Activated naive CD4-positive, alpha-beta T cell treated with anti-CD3 and anti-CD28 coated beads, Interleukin-2, amount 50 U/mL, for 24 hours (primary cell): ENCODE measurements at regions not wholly inside any gene's neighbourhood (a gene's known extent, or its start where the extent isn't known, plus 50 kb on each side); places are given as distances from the start of the nearest gene placed in this dataset.

Experiments used
- H3K27ac Mint-ChIP-seq: one replicate; pipeline ENCODE4 v1.8.0; 2021; ENCODE audit warnings: mild to moderate bottlenecking, mixed read lengths
- H3K27me3 Mint-ChIP-seq: one replicate; pipeline ENCODE4 v1.8.0; 2021; ENCODE audit warnings: mixed read lengths
- H3K36me3 Mint-ChIP-seq: one replicate; pipeline ENCODE4 v1.8.0; 2021; ENCODE audit warnings: mixed read lengths
- H3K4me1 Mint-ChIP-seq: one replicate; pipeline ENCODE4 v1.8.0; 2021; ENCODE audit warnings: mixed read lengths
- H3K4me3 Mint-ChIP-seq: one replicate; pipeline ENCODE4 v1.8.0; 2021; ENCODE audit warnings: mild to moderate bottlenecking, mixed read lengths
- H3K9me3 Mint-ChIP-seq: one replicate; pipeline ENCODE4 v1.8.0; 2021; ENCODE audit warnings: mixed read lengths

GRCh38 chr3:24616110-24616829 is 121.6 kb upstream of the THRB start:
- no peaks in the 10 kb centered on the region for H3K4me1 Mint-ChIP-seq
- H3K27ac Mint-ChIP-seq: no peak overlapping the region
- no peaks in the 10 kb centered on the region for H3K9me3 Mint-ChIP-seq
- no peak overlapping the region for H3K4me3 Mint-ChIP-seq
- no peaks in the 10 kb centered on the region for H3K27me3 Mint-ChIP-seq
- no peaks in the 10 kb centered on the region for H3K36me3 Mint-ChIP-seq

GRCh38 chr3:24622138-24622537 is 127.5 kb upstream of the THRB start:
- Mint-ChIP-seq H3K9me3 (no peaks in the 10 kb centered on the region), H3K27ac (no peak overlapping the region), H3K27me3 (peaks cover 1% of the 10 kb centered on the region), H3K4me1 (no peaks in the 10 kb centered on the region), H3K4me3 (no peak overlapping the region), H3K36me3 (no peaks in the 10 kb centered on the region)

GRCh38 chr3:24622696-24623225 is 128.1 kb upstream of the THRB start:
- no peaks in the 10 kb centered on the region for H3K4me1 Mint-ChIP-seq
- H3K9me3 Mint-ChIP-seq: no peaks in the 10 kb centered on the region
- H3K27me3 Mint-ChIP-seq: peaks cover 1% of the 10 kb centered on the region
- H3K4me3 Mint-ChIP-seq: no peak overlapping the region
- no peaks in the 10 kb centered on the region for H3K36me3 Mint-ChIP-seq
- H3K27ac Mint-ChIP-seq: no peak overlapping the region

- no peaks in the 10 kb centered on the region for H3K36me3 Mint-ChIP-seq
- H3K9me3 Mint-ChIP-seq: no peaks in the 10 kb centered on the region
- no peak overlapping the region for H3K27ac Mint-ChIP-seq
- H3K4me1 Mint-ChIP-seq: no peaks in the 10 kb centered on the region
- no peak overlapping the region for H3K4me3 Mint-ChIP-seq
- H3K27me3 Mint-ChIP-seq: peaks cover 1% of the 10 kb centered on the region
Measured at GRCh38 chr3:24623657-24624056, 129.0 kb upstream of the THRB start.

- H3K27ac Mint-ChIP-seq: no peak overlapping the region
- no peaks in the 10 kb centered on the region for H3K4me1 Mint-ChIP-seq
- peaks cover 1% of the 10 kb centered on the region for H3K27me3 Mint-ChIP-seq
- H3K36me3 Mint-ChIP-seq: no peaks in the 10 kb centered on the region
- no peak overlapping the region for H3K4me3 Mint-ChIP-seq
- no peaks in the 10 kb centered on the region for H3K9me3 Mint-ChIP-seq
Measured at GRCh38 chr3:24624938-24625681, 130.5 kb upstream of the THRB start.

GRCh38 chr3:24628523-24629258 is 134.0 kb upstream of the THRB start:
- Mint-ChIP-seq H3K4me3 (no peak overlapping the region), H3K27me3 (no peaks in the 10 kb centered on the region), H3K36me3 (no peaks in the 10 kb centered on the region), H3K9me3 (no peaks in the 10 kb centered on the region), H3K27ac (no peak overlapping the region), H3K4me1 (no peaks in the 10 kb centered on the region)

- Mint-ChIP-seq H3K4me1 (no peaks in the 10 kb centered on the region), H3K4me3 (no peak overlapping the region), H3K9me3 (no peaks in the 10 kb centered on the region), H3K27ac (no peak overlapping the region), H3K27me3 (no peaks in the 10 kb centered on the region), H3K36me3 (no peaks in the 10 kb centered on the region)
Measured at GRCh38 chr3:24631481-24631880, 136.8 kb upstream of the THRB start.

- H3K36me3 Mint-ChIP-seq: no peaks in the 10 kb centered on the region
- peaks cover 8% of the 10 kb centered on the region for H3K9me3 Mint-ChIP-seq
- no peak overlapping the region for H3K4me3 Mint-ChIP-seq
- H3K4me1 Mint-ChIP-seq: no peaks in the 10 kb centered on the region
- H3K27me3 Mint-ChIP-seq: no peaks in the 10 kb centered on the region
- no peak overlapping the region for H3K27ac Mint-ChIP-seq
Measured at GRCh38 chr3:24639061-24639460, 144.4 kb upstream of the THRB start.

GRCh38 chr3:24639481-24640329 is 145.1 kb upstream of the THRB start:
- Mint-ChIP-seq H3K27me3 (no peaks in the 10 kb centered on the region), H3K36me3 (no peaks in the 10 kb centered on the region), H3K27ac (no peak overlapping the region), H3K9me3 (peaks cover 14% of the 10 kb centered on the region), H3K4me1 (no peaks in the 10 kb centered on the region), H3K4me3 (no peak overlapping the region)

- Mint-ChIP-seq H3K27me3 (no peaks in the 10 kb centered on the region), H3K9me3 (peaks cover 14% of the 10 kb centered on the region), H3K4me3 (no peak overlapping the region), H3K36me3 (no peaks in the 10 kb centered on the region), H3K27ac (no peak overlapping the region), H3K4me1 (no peaks in the 10 kb centered on the region)
Measured at GRCh38 chr3:24640330-24640877, 145.8 kb upstream of the THRB start.

GRCh38 chr3:24641628-24642027 is 147.0 kb upstream of the THRB start:
- Mint-ChIP-seq H3K27ac (no peak overlapping the region), H3K9me3 (peaks cover 14% of the 10 kb centered on the region), H3K36me3 (no peaks in the 10 kb centered on the region), H3K4me3 (no peak overlapping the region), H3K4me1 (no peaks in the 10 kb centered on the region), H3K27me3 (no peaks in the 10 kb centered on the region)

- H3K9me3 Mint-ChIP-seq: peaks cover 10% of the 10 kb centered on the region
- no peaks in the 10 kb centered on the region for H3K27me3 Mint-ChIP-seq
- no peaks in the 10 kb centered on the region for H3K36me3 Mint-ChIP-seq
- no peaks in the 10 kb centered on the region for H3K4me1 Mint-ChIP-seq
- H3K27ac Mint-ChIP-seq: no peak overlapping the region
- no peak overlapping the region for H3K4me3 Mint-ChIP-seq
Measured at GRCh38 chr3:24645047-24645446, 150.4 kb upstream of the THRB start.

- no peaks in the 10 kb centered on the region for H3K36me3 Mint-ChIP-seq
- no peaks in the 10 kb centered on the region for H3K4me1 Mint-ChIP-seq
- H3K9me3 Mint-ChIP-seq: peaks cover 7% of the 10 kb centered on the region
- no peak overlapping the region for H3K4me3 Mint-ChIP-seq
- no peak overlapping the region for H3K27ac Mint-ChIP-seq
- H3K27me3 Mint-ChIP-seq: no peaks in the 10 kb centered on the region
Measured at GRCh38 chr3:24646790-24647189, 152.1 kb upstream of the THRB start.

- Mint-ChIP-seq H3K27ac (no peak overlapping the region), H3K4me3 (no peak overlapping the region), H3K36me3 (no peaks in the 10 kb centered on the region), H3K4me1 (no peaks in the 10 kb centered on the region), H3K27me3 (no peaks in the 10 kb centered on the region), H3K9me3 (peaks cover 8% of the 10 kb centered on the region)
Measured at GRCh38 chr3:24648063-24648462, 153.4 kb upstream of the THRB start.

GRCh38 chr3:24650839-24651238 is 156.2 kb upstream of the THRB start:
- Mint-ChIP-seq H3K9me3 (peaks cover 10% of the 10 kb centered on the region), H3K27me3 (no peaks in the 10 kb centered on the region), H3K4me1 (no peaks in the 10 kb centered on the region), H3K27ac (no peak overlapping the region), H3K4me3 (no peak overlapping the region), H3K36me3 (no peaks in the 10 kb centered on the region)
